ENCODE measurements at regions not wholly inside any gene's neighbourhood (a gene's known extent, or its start where the extent isn't known, plus 50 kb on each side); places are given as distances from the start of the nearest gene placed in this dataset.

GRCh38 chr13:89878904-89879303 is 1468.6 kb upstream of the MIR17HG start:
- ChIA-PET POLR2A (no interaction called here), CTCF (no interaction called here)
- TF ChIP-seq NFE2L2 (conservative IDR thresholded peaks at IDR 0.05; ENCODE audit: low read length) (no peak), ZSCAN20 (CRISPR knock-in tag; IDR thresholded peaks at IDR 0.05) (no peak), KDM5A (IDR thresholded peaks at IDR 0.05) (no peak), EHF (CRISPR knock-in tag; IDR thresholded peaks at IDR 0.05) (no peak), RCOR1 (IDR thresholded peaks at IDR 0.05; ENCODE audit: low read depth, low read length) (no peak), PHF8 (IDR thresholded peaks at IDR 0.05; ENCODE audit: borderline replicate concordance, low read depth) (no peak), POLR2AphosphoS2 (conservative IDR thresholded peaks at IDR 0.05; ENCODE audit: low read length) (no peak), JUNB (IDR thresholded peaks at IDR 0.05) (no peak)
- DNase-seq (ENCODE audit: low read depth in 1 of 2, low spot score in 1 of 2) (no peak), ATAC-seq (no peak), FAIRE-seq (no peak)
- H3K27ac ChIP-seq = no peak overlapping the region
- no peak overlapping the region for H3K4me2 ChIP-seq
- 5% methylated on average over 1 of the region's 1 CpG for WGBS (ENCODE audit: missing lambda C conversion rate)
- no peaks in the 10 kb centered on the region for H3K4me1 ChIP-seq
- H3K9me3 ChIP-seq = no peaks in the 10 kb centered on the region
- no peak overlapping the region for H3K4me3 ChIP-seq

GRCh38 chr13:89880201-89880600 is 1467.3 kb upstream of the MIR17HG start:
- H3K27ac ChIP-seq = no peak overlapping the region
- no peak overlapping the region for H3K4me3 ChIP-seq
- no peaks in the 10 kb centered on the region for H3K4me1 ChIP-seq
- TF ChIP-seq HEYL (CRISPR knock-in tag; IDR thresholded peaks at IDR 0.05) (no peak), NFE2L2 (conservative IDR thresholded peaks at IDR 0.05; ENCODE audit: low read length) (no peak), MAFK (IDR thresholded peaks at IDR 0.05; ENCODE audit: partially characterized antibody) (no peak), MYC (IDR thresholded peaks at IDR 0.05; ENCODE audit: borderline replicate concordance, low read length) (no peak), GATA3 (IDR thresholded peaks at IDR 0.05; ENCODE audit: borderline replicate concordance) (no peak), RARB (CRISPR knock-in tag; IDR thresholded peaks at IDR 0.05) (no peak), POLR2AphosphoS2 (conservative IDR thresholded peaks at IDR 0.05; ENCODE audit: low read length) (no peak), TFCP2L1 (CRISPR knock-in tag; IDR thresholded peaks at IDR 0.05) (no peak), ZNF302 (CRISPR knock-in tag; IDR thresholded peaks at IDR 0.05) (no peak), BCL3 (IDR thresholded peaks at IDR 0.05) (no peak), USF2 (IDR thresholded peaks at IDR 0.05) (no peak), HOXA7 (CRISPR knock-in tag; IDR thresholded peaks at IDR 0.05) (no peak), RCOR1 (IDR thresholded peaks at IDR 0.05; ENCODE audit: low read depth, low read length) (no peak), REST (IDR thresholded peaks at IDR 0.05) (no peak), FOSL2 (IDR thresholded peaks at IDR 0.05) (no peak), FOSL2 (CRISPR knock-in tag; IDR thresholded peaks at IDR 0.05) (no peak), HOXB13 (CRISPR knock-in tag; IDR thresholded peaks at IDR 0.05; ENCODE audit: low read depth) (no peak), RFX5 (IDR thresholded peaks at IDR 0.05) (no peak), RAD21 (conservative IDR thresholded peaks at IDR 0.05 in 1 of 2, IDR thresholded peaks at IDR 0.05 in 1 of 2) (no peak)
- FAIRE-seq (no peak), DNase-seq (ENCODE audit: low read depth in 1 of 2, low spot score in 1 of 2) (no peak), ATAC-seq (no peak)
- WGBS (ENCODE audit: missing lambda C conversion rate) = 75% methylated on average over 11 of the region's 13 CpGs
- ChIA-PET CTCF (no interaction called here), POLR2A (no interaction called here)
- no peaks in the 10 kb centered on the region for H3K9me3 ChIP-seq
- H3K4me2 ChIP-seq = no peak overlapping the region
